A673 (cell line): ENCODE measurements at regions not wholly inside any gene's neighbourhood (a gene's known extent, or its start where the extent isn't known, plus 50 kb on each side); places are given as distances from the start of the nearest gene placed in this dataset.

ENCODE experiments used
- EZH2 ChIP-seq: fragments of 200-600 bp; sonication (generic); IDR thresholded peaks from 2 replicates; pipeline ENCODE4 v1.6.1; 2017; ENCODE audit warnings: borderline replicate concordance, low read depth, mild to moderate bottlenecking, mixed read lengths, antibody characterized with exemption, low read length; ENCODE audit not compliant: poor library complexity, severe bottlenecking
- TF ChIP-seq, protein P1 (sequence below): fragments of 300-800, 200-600 bp; sonication (generic); conservative IDR thresholded peaks from 2 replicates; pipeline ENCODE4 v1.5.1; 2017; ENCODE audit warnings: low read depth, mild to moderate bottlenecking, antibody characterized with exemption, low read length, moderate library complexity, mixed read lengths

DNA sequence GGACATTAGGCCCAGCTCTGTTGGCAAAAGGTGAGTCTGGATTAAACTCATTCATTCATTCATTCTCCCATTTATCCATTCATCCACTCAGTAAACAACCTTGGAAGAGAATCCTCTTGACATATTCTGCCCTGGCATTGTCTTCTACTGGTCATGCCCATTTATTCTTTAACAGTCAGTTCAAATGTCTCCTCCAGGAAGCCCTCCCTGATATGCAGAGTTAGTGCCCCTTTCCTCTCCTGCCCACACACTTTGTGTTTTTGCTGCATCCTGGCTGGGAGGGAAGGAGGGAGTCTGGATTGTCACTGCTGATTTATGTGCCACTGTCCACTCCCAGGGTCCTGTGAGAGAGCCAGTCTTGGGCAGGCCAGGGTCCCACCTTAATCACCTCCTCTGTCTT is 600.3 kb downstream of the MATN1 start:
- TF ChIP-seq, protein P1, sequence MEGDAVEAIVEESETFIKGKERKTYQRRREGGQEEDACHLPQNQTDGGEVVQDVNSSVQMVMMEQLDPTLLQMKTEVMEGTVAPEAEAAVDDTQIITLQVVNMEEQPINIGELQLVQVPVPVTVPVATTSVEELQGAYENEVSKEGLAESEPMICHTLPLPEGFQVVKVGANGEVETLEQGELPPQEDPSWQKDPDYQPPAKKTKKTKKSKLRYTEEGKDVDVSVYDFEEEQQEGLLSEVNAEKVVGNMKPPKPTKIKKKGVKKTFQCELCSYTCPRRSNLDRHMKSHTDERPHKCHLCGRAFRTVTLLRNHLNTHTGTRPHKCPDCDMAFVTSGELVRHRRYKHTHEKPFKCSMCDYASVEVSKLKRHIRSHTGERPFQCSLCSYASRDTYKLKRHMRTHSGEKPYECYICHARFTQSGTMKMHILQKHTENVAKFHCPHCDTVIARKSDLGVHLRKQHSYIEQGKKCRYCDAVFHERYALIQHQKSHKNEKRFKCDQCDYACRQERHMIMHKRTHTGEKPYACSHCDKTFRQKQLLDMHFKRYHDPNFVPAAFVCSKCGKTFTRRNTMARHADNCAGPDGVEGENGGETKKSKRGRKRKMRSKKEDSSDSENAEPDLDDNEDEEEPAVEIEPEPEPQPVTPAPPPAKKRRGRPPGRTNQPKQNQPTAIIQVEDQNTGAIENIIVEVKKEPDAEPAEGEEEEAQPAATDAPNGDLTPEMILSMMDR = no peak
- no peak for TF ChIP-seq EZH2
